ENCODE measurements at regions not wholly inside any gene's neighbourhood (a gene's known extent, or its start where the extent isn't known, plus 50 kb on each side); places are given as distances from the start of the nearest gene placed in this dataset.

- DNase-seq, result no peak
Observed at GRCh38 chr4:63020661-63021060, 1388.6 kb downstream of the TECRL start.

DNA sequence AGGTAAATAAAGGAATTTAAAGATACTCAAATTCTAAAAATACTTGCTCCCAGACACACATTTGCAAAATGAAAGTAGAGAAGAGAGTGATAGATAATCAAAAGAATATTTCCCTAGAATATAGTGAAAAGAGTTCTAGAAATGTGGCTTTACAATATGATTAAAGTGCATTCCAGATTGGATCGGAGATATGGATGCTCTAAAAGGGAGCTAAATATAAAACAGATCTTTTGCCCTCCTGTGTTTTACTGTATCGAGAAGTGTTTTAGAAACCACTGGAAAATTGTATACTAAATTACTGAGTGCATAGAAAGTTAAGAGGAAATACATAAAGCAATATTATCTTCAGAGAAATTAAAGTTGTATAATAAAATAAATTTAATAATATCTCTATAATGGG, 1392.0 kb downstream of the TECRL start:
- DNase-seq, result no peak

DNA sequence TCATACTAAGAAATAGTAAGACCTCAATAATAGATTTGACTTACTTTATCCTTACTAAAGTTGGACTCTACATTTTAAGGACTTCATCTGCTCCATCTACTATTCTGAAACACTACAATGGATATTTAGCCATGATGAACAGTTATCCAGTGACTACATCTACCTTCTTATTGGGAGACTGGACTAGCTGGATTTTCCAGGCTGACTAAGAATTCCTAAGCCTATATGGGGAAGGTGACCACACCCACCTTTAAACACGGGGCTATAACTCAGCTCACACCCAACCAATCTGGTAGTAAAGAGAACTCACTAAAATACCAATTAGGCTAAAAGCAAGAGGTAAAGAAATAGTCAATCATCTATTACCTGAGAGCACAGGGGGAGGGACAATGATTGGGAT, 1438.4 kb downstream of the TECRL start:
- DNase-seq, result no peak

DNA sequence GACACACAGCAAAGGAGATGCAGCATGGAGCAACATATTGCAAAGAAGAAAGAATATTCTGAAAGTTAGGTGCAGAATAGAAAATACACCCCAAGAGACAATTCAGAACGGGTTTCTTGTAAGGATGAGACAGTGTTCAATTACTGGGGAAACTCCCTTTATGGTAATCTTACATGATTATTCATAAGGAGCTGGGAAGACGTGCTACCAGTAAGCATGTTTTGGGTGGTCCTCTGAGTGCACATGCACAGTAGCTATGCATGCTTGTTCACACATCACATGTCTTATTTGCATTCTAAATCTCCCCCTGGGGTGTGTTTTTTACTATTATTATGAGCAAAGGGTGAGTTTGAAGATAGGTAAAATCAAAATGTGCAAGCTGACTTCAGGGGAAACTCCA, 1448.8 kb downstream of the TECRL start:
- DNase-seq, result no peak

- no peak for DNase-seq
Observed at GRCh38 chr4:62953752-62954151, 1455.5 kb downstream of the TECRL start.

- no peak for DNase-seq
Observed at GRCh38 chr4:62952366-62952765, 1456.9 kb downstream of the TECRL start.

DNA sequence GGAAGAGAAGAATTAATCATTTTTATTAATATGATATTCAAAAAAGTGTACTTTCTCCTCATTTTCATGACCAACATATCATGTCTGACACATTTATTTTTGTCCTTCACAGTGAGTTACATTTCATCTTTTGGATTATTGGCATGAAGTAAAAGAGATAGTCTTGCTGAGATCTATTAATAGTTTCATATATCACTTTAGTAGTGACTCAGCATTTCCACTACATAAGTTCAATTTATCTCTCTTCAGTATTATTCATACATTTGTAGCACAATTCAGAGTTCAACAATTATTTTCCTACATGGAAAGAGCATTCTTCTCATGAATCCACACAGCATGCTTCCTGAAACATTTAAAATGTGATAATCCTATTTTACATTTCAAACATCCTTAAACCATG, 1461.1 kb downstream of the TECRL start:
- no peak for DNase-seq

DNA sequence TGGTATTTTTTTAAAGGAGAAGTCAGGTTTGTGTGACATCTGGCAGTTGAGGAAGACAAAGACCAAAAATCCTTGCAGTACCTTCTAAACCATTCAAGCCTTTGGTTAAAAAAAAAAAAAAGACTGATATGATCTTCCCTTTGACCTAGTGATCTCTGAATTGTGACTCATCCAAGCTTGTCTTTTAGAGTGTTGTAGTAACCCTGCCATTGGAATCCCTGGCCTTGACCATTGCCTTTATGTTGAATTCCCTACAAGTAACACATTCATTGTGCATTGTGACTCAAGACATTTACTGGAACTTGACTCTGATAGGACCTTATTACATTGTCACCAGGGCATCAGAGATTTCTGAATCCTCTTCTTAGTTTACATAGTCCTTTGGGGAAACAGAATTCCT, 1469.0 kb downstream of the TECRL start:
- DNase-seq, result no peak

- DNase-seq, result no peak
Observed at GRCh38 chr4:62930884-62931283, 1478.4 kb downstream of the TECRL start.

DNA sequence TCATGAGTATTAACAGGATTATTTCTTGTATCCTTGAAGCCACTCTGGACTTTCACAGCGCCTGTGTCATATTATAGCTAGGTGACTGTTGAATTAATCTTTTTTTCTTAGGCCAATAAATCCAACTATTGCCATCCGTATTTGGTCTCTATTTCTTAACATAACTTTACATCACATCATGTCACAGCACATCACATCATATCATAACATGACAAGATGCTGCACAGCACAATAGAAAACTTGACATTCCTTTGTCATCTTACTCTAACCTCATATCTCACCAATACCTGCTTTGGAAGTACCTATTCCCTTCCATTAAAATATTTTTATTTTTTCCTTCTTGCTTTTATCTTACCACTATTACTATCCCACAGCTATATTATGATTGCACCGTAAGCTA, 1480.8 kb downstream of the TECRL start:
- no peak for DNase-seq

DNA sequence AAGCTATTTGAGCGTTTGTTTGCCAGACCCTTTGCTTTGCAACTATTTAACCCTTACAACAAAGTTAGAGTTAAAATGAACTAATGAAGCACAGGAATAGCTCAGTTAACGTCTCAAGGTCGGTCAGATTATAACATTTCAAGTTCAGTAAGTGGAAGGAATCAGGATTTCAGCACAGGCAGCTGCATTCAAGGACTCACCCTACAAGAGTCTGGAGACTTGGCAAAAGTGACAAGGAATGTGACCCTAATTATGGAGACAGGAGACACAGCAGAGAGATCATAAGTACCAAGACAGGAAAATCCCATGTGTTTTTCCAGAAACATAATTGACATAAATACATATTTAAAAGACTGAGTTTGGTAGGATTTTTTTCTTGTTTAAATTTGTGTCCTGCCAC, 1481.7 kb downstream of the TECRL start:
- no peak for DNase-seq

GRCh38 chr4:62923783-62924182, 1485.5 kb downstream of the TECRL start:
- no peak for DNase-seq

DNA sequence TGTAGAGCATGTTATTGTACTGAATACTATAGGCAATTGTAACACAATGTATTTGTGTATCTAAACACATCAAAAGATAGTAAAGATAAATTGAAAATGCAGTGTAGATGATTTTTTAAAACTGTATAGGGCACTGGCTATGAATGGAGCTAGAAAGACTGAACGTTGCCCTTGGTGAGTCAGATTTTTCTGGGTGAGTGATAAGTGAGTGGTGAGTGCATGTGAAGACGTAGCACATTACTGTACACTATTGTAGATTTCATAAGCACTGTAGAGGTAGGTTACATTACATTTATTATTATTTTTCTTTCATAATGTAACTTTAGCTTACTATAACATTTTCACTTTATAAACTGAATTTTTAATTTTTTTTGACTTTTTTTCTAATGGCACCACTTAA, 1491.6 kb downstream of the TECRL start:
- no peak for DNase-seq

DNA sequence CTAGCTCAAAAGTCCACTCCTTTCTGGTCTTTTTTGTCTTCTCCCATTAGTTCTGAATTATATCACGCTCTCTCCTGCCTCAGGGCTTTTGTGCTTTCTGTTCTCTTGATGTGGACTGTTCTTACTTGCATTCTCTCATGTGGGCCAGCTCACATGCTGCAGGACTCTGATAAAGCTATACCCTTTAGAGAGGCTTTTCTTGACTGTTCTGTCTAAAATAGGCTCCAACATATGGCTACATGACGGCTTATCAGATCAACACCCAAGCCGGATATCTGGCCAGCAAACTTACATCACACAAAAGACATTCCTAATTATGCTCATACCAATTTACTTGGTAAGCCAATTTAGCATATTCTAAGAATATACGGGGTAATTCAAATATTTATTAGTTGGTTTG, 1494.5 kb downstream of the TECRL start:
- no peak for DNase-seq

- DNase-seq, result no peak
Observed at GRCh38 chr4:62913065-62913464, 1496.2 kb downstream of the TECRL start.

DNA sequence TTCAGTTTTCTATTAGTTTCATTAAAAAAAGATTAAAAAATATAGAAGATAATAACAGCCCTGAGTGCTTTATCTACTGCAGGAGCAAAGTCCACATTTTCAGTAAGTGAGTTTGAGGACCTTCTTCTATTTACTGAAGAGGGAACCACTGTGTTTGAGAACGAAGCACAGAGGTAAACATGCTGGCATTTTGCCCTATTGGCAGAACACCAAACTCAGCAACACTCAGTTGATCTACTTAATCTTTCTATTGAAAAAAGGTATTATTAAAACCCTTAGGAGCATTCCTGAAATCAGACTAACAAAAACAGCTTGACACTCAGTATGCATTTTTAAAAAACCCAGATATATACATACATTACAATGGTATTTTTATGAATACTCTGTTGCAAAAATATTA, 1496.7 kb downstream of the TECRL start:
- no peak for DNase-seq

- DNase-seq, result no peak
Observed at GRCh38 chr4:62909238-62909637, 1500.0 kb downstream of the TECRL start.

DNA sequence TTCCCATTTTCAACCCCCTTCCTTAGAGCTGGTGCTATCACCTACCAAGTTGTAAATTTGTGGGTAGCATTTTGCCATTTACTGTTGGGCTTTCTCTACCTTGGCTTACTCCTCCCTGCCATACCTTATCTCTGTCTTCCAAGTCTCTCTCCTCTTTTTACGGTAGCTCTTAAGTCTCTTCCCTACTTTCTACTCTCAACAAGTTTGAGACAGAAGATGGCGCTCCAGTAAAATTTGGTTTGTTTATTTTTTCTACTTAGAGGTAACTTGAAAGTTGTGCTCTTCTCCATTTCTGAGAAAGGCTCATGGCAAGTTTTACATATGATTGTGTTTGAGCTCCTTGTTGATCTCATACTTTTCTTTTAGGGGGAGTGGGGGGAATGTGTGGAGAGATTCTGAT, 1508.1 kb downstream of the TECRL start:
- DNase-seq, result no peak

- no peak for DNase-seq
Observed at GRCh38 chr4:62899646-62900364, 1509.4 kb downstream of the TECRL start.

- DNase-seq, result no peak
Observed at GRCh38 chr4:62898115-62898514, 1511.1 kb downstream of the TECRL start.

- no peak for DNase-seq
Observed at GRCh38 chr4:62896721-62897120, 1512.5 kb downstream of the TECRL start.

GRCh38 chr4:62881901-62882300, 1527.3 kb downstream of the TECRL start:
- no peak for DNase-seq

GRCh38 chr4:62881210-62881609, 1528.0 kb downstream of the TECRL start:
- DNase-seq, result no peak

- DNase-seq, result no peak
Observed at GRCh38 chr4:62872856-62873255, 1536.4 kb downstream of the TECRL start.

GRCh38 chr4:62871078-62871477, 1538.2 kb downstream of the TECRL start:
- no peak for DNase-seq

GRCh38 chr4:62870451-62870850, 1538.8 kb downstream of the TECRL start:
- no peak for DNase-seq
